ENCODE measurements at regions not wholly inside any gene's neighbourhood (a gene's known extent, or its start where the extent isn't known, plus 50 kb on each side); places are given as distances from the start of the nearest gene placed in this dataset.
A peak's percentile ranks its signal among the peaks of the same experiment; 100 is the strongest.

DNA sequence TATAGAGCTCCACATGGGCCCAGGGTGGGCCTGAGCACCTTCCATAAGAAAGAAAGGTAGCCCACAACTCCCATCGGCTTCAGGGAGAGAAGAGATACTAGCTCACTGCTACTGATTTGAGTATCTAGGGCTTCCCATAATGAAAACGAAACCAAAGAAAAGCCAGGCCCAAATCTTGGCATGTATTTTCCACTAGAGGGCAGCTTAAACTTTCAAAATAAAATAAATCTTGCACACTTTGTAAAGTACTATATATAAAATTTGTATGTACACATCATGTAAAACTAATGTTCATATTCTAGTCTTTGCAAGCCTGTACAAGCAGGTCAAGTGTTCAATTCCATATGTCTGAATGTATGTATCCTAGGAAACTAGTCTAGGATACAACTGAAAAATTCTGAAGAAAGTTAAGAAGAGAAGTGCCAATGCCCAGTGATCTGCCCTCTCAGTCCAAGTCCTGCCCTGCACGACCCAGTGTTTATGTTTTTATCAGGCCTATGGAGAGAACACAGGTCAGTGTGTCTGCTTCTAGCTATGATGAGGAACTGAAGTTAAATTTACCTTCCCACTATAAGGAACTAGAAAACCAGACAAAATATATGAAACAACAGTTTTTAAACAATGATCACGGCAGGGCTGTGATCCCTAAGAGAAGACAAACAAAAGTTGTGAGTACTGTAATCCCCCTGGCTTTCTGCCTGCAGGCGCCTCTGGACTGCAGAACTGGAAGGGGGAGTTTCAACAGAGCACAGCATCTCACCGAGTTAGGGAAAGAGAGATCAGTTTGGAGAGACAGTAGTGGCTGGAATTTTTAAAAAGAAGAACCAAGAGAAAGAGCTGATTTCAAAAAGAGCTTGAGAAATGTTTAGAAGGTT, 475.7 kb downstream of the UQCRFS1 start:
- Histone ChIP-seq H3K36me3 (no peaks in the 10 kb centered on the region), H3K9me3 (no peaks in the 10 kb centered on the region), H3K4me3 (peak overlapping the region in 1 of 8 donors; percentile 19), H3K27ac (peak overlapping the region in 4 of 8 donors; percentile 51 to 73 (median 66)), H3K27me3 (replicated peaks in 1 of 7) (no peaks in the 10 kb centered on the region), H3K4me1 (peaks cover 0 to 9% (median 3%) of the 10 kb centered on the region in 6 donors)
- intact Hi-C loops (cut with DNase I; ENCODE audit: low total_unique reads), result loop anchor here (5.0 kb wide), 2 partner anchors 145 to 525 kb away; no protein-coding TSS in a partner anchor
- no peak for TF ChIP-seq POLR2A (IDR thresholded peaks at IDR 0.05)
- TF ChIP-seq POLR2AphosphoS5 (IDR thresholded peaks at IDR 0.05), result no peak
- peak in 9 of 11 experiments; percentile 30 to 77 (median 52) for TF ChIP-seq CTCF (IDR thresholded peaks at IDR 0.05 in 8 of 11, conservative IDR thresholded peaks at IDR 0.05 in 3 of 11)
- 35 to 44% (median 38%) methylated on average over 6 of the region's 6 CpGs for WGBS, 5 donors
- no peak for DNase-seq

DNA sequence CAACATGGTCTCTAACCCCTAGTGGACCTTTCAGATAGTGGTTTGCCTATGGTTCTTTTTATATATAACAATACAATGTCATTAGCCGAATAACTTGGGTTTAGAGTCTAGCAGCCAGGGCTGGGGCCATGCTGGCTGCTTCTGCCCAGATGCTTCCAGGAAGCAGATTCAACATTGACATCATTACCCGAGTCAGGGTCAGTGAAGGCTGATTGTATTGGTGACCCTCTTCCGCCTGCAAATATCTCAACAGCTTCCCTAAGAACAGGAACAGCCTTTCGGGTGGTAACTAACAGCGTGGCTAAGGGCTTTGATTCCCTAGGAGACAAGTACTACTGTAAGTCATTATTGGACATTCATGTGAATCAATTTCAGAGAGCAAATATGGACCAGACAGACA, 476.4 kb downstream of the UQCRFS1 start:
- TF ChIP-seq POLR2AphosphoS5 (IDR thresholded peaks at IDR 0.05) (no peak), CTCF (IDR thresholded peaks at IDR 0.05 in 8 of 11, conservative IDR thresholded peaks at IDR 0.05 in 3 of 11) (no peak), POLR2A (IDR thresholded peaks at IDR 0.05) (no peak)
- WGBS, 5 donors, result 53 to 84% (median 73%) methylated on average over 5 of the region's 5 CpGs
- Histone ChIP-seq H3K4me3 (peak overlapping the region in 1 of 8 donors; percentile 19), H3K27ac (peak overlapping the region in 4 of 8 donors; percentile 51 to 73 (median 66)), H3K4me1 (peaks cover 0 to 9% (median 3%) of the 10 kb centered on the region in 6 donors), H3K36me3 (no peaks in the 10 kb centered on the region), H3K27me3 (replicated peaks in 1 of 7) (no peaks in the 10 kb centered on the region), H3K9me3 (no peaks in the 10 kb centered on the region)
- intact Hi-C loops (cut with DNase I; ENCODE audit: low total_unique reads), result loop anchor here (5.0 kb wide), 2 partner anchors 146 to 526 kb away; no protein-coding TSS in a partner anchor
- no peak for DNase-seq

GRCh38 chr19:28731577-28731976, 481.4 kb downstream of the UQCRFS1 start:
- WGBS, 5 donors, result 54 to 85% (median 75%) methylated on average over 4 of the region's 4 CpGs
- TF ChIP-seq CTCF (IDR thresholded peaks at IDR 0.05 in 8 of 11, conservative IDR thresholded peaks at IDR 0.05 in 3 of 11) (no peak), POLR2AphosphoS5 (IDR thresholded peaks at IDR 0.05) (no peak), POLR2A (IDR thresholded peaks at IDR 0.05) (no peak)
- peaks cover 0 to 8% (median 0%) of the 10 kb centered on the region in 8 donors for H3K9me3 ChIP-seq
- H3K36me3 ChIP-seq, result no peaks in the 10 kb centered on the region
- H3K4me3 ChIP-seq, result no peak overlapping the region
- no peak overlapping the region for H3K27ac ChIP-seq
- H3K4me1 ChIP-seq, result peaks cover 0 to 13% (median 2%) of the 10 kb centered on the region in 6 donors
- DNase-seq, result no peak
- intact Hi-C loops (cut with DNase I; ENCODE audit: low total_unique reads), result no loop called here
- H3K27me3 ChIP-seq (replicated peaks in 1 of 7), result peaks cover 4 to 39% (median 19%) of the 10 kb centered on the region in 7 donors

All from spleen (tissue), 11 donors.